HepG2 (cell line): ENCODE measurements at regions not wholly inside any gene's neighbourhood (a gene's known extent, or its start where the extent isn't known, plus 50 kb on each side); places are given as distances from the start of the nearest gene placed in this dataset.

ENCODE experiments used
- CTCF ChIP-seq: sonication (generic); formaldehyde crosslinking; IDR thresholded peaks from 2 replicates; pipeline ENCODE4 v1.5.0; 2020; ENCODE audit warnings: mild to moderate bottlenecking, missing genetic modification reagents, moderate library complexity
- JUND ChIP-seq: sonication (generic); formaldehyde crosslinking; IDR thresholded peaks from 2 replicates; pipeline ENCODE4 v1.8.0; 2022; ENCODE audit warnings: mild to moderate bottlenecking, missing genetic modification reagents

- TF ChIP-seq JUND (no peak), CTCF (CRISPR knock-in tag) (no peak)
Observed at GRCh38 chr6:134702279-134702678, 247.6 kb downstream of the ALDH8A1 start.
